Gastrocnemius medialis (tissue), 4 donors: ENCODE measurements at regions not wholly inside any gene's neighbourhood (a gene's known extent, or its start where the extent isn't known, plus 50 kb on each side); places are given as distances from the start of the nearest gene placed in this dataset.

ENCODE experiments used
- ATAC-seq, 2 donors: fragments of 150-250 bp; one replicate each; pipeline ENCODE4 v1.9.1; 2016
- DNase-seq, 2 donors: peaks; one replicate each; pipeline ENCODE4 v3.0.0-alpha.2; 2019
- H3K27ac ChIP-seq, 4 donors: fragments of 200-600 bp; sonication (generic); 1 replicate in 1 of 4; 2 replicates in 3 of 4; pipeline ENCODE4 v1.5.1; 2016 to 2018; ENCODE audit warnings: mild to moderate bottlenecking in 2 of 4, moderate library complexity in 1 of 4
- H3K27me3 ChIP-seq, 3 donors: fragments of 200-600 bp; sonication (generic) in 2 of 3; 1 replicate in 1 of 3; 2 replicates in 2 of 3; pipeline versions ENCODE4 v1.5.1 to v1.6.0; 2016 to 2019; ENCODE audit warnings: mild to moderate bottlenecking in 1 of 3, moderate library complexity in 1 of 3
- H3K36me3 ChIP-seq, 2 donors: fragments of 200-600 bp; sonication (generic) in 1 of 2; one replicate each; pipeline ENCODE4 v1.5.1; 2017 to 2018
- H3K4me1 ChIP-seq, 2 donors: fragments of 200-600 bp; sonication (generic) in 1 of 2; one replicate each; pipeline ENCODE4 v1.5.1; 2016 to 2017; ENCODE audit warnings: mild to moderate bottlenecking in 2 of 2
- H3K4me3 ChIP-seq, 4 donors: fragments of 200-600 bp; sonication (generic) in 3 of 4; 1 replicate in 1 of 4; 2 replicates in 3 of 4; pipeline ENCODE4 v1.5.1; 2016 to 2019; ENCODE audit warnings: mild to moderate bottlenecking in 2 of 4
- H3K9me3 ChIP-seq, 3 donors: fragments of 200-600 bp; sonication (generic) in 2 of 3; 1 replicate in 1 of 3; 2 replicates in 2 of 3; pipeline ENCODE4 v1.5.1; 2016 to 2019
- CTCF ChIP-seq, 5 experiments: fragments of 450-650 bp in 3 of 5; fragments of 200-600 bp in 2 of 5; sonication (generic) in 2 of 5; IDR thresholded peaks in 4 of 5; conservative IDR thresholded peaks in 1 of 5; 1 replicate in 4 of 5; 2 replicates in 1 of 5; pipeline ENCODE4 v1.5.1; 2016 to 2019; ENCODE audit warnings: antibody characterized with exemption in 5 of 5, mild to moderate bottlenecking in 3 of 5, moderate library complexity in 3 of 5
- POLR2A ChIP-seq, 2 donors: fragments of 450-650 bp; IDR thresholded peaks; one replicate each; pipeline ENCODE4 v1.6.1; 2017; ENCODE audit warnings: antibody characterized with exemption in 2 of 2, mild to moderate bottlenecking in 2 of 2, moderate library complexity in 2 of 2
- in situ Hi-C, 4 donors: fragments of 200-750 bp; cut with MboI; loops; one replicate each; pipeline versions ENCODE4 v1.15.0 to v1.8.0; 2017; ENCODE audit warnings: low sequenced_read_pairs in 4 of 4
- intact Hi-C: fragments of 100-400 bp; cut with DNase I; formaldehyde crosslinking; loops from one replicate; pipeline ENCODE4 v1.15.1; 2023; ENCODE audit warnings: low total_unique reads

DNA sequence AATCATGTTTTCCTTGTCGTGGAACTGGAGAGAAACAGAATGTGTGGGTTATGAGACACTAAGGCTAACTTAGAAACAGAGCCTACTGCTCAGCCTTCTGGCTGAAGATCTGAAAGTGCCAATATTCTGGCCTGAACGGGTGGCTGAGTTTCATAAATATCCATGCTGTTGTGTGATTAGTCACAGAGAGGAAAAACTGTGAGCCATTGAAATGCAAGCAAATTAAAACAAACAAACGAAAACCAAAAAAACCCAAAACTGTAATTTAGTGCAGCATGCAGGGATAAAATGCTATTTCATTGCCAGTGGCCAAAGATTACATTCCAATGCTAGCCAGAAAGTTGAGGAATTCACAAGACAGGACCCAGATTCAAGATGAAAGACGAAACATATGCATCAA, 315.1 kb downstream of the UBE3D start:
- H3K27ac ChIP-seq, result no peak overlapping the region
- ATAC-seq (no peak), DNase-seq (no peak)
- H3K9me3 ChIP-seq, result no peaks in the 10 kb centered on the region
- no peaks in the 10 kb centered on the region for H3K27me3 ChIP-seq
- in situ Hi-C loops, result no loop called here
- intact Hi-C loops, result no loop called here
- TF ChIP-seq CTCF (IDR thresholded peaks at IDR 0.05 in 4 of 5, conservative IDR thresholded peaks at IDR 0.05 in 1 of 5), result no peak
- TF ChIP-seq POLR2A (IDR thresholded peaks at IDR 0.05), result no peak
- no peaks in the 10 kb centered on the region for H3K4me1 ChIP-seq
- no peak overlapping the region for H3K4me3 ChIP-seq
- no peaks in the 10 kb centered on the region for H3K36me3 ChIP-seq

GRCh38 chr6:82751718-82752117, 313.9 kb downstream of the UBE3D start:
- intact Hi-C loops (no loop called here), in situ Hi-C loops (no loop called here)
- no peak overlapping the region for H3K27ac ChIP-seq

GRCh38 chr6:82761674-82762345, 303.8 kb downstream of the UBE3D start:
- Histone ChIP-seq H3K4me3 (no peak overlapping the region), H3K27me3 (no peaks in the 10 kb centered on the region), H3K4me1 (no peaks in the 10 kb centered on the region), H3K27ac (no peak overlapping the region), H3K36me3 (no peaks in the 10 kb centered on the region), H3K9me3 (no peaks in the 10 kb centered on the region)
- no peak for ATAC-seq
- TF ChIP-seq POLR2A (IDR thresholded peaks at IDR 0.05), result no peak
- TF ChIP-seq CTCF (IDR thresholded peaks at IDR 0.05 in 4 of 5, conservative IDR thresholded peaks at IDR 0.05 in 1 of 5), result no peak
- DNase-seq, result no peak
- in situ Hi-C loops, result no loop called here
- intact Hi-C loops, result no loop called here

More at GRCh38 chr6:82751718-82752117, 313.9 kb downstream of the UBE3D start:
- no peaks in the 10 kb centered on the region for H3K9me3 ChIP-seq
- H3K4me3 ChIP-seq, result no peak overlapping the region
- TF ChIP-seq CTCF (IDR thresholded peaks at IDR 0.05 in 4 of 5, conservative IDR thresholded peaks at IDR 0.05 in 1 of 5) (no peak), POLR2A (IDR thresholded peaks at IDR 0.05) (no peak)
- ATAC-seq (no peak), DNase-seq (no peak)
- no peaks in the 10 kb centered on the region for H3K27me3 ChIP-seq
- no peaks in the 10 kb centered on the region for H3K36me3 ChIP-seq
- H3K4me1 ChIP-seq, result no peaks in the 10 kb centered on the region

DNA sequence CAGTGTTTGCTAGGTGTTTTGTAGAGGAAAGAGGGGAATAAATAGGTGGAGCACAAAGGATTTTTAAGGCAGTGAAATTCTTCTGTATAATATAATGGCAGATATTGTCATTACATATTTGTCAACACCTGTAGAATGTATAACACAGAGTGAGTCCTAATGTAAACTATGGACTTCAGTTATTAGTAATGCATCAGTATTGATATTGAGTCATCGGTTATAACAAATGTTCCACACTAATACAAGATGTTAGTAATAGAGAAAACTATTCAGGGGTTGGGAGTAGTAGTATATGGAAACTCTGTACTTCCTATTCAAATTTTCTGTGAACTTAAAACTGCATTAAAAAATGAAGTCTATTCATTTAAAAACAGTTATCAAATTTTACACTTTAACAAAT, 299.2 kb downstream of the UBE3D start:
- Histone ChIP-seq H3K27ac (no peak overlapping the region), H3K4me1 (no peaks in the 10 kb centered on the region), H3K27me3 (no peaks in the 10 kb centered on the region), H3K36me3 (no peaks in the 10 kb centered on the region), H3K9me3 (no peaks in the 10 kb centered on the region), H3K4me3 (no peak overlapping the region)
- intact Hi-C loops, result no loop called here
- in situ Hi-C loops, result no loop called here
- TF ChIP-seq CTCF (IDR thresholded peaks at IDR 0.05 in 4 of 5, conservative IDR thresholded peaks at IDR 0.05 in 1 of 5) (no peak), POLR2A (IDR thresholded peaks at IDR 0.05) (no peak)
- no peak for DNase-seq
- ATAC-seq, result no peak

DNA sequence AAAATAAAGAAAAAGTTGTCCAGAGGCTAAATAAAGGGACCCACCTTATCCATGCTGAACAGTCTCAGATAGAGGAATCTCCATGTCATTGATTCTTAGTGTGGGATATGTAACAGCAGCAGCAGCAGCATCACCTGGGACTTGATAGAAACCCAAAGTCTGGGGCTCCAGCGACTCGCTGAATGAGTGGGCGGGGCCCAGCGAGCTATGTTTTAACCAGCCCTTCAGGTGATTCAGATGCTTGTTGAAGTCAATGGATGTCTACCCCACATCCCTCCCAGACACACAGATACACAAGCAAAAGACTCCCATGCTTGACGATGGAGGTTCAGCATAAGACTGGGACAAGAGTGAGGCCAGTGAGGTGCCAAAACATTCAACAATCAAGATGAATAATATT, 298.6 kb downstream of the UBE3D start:
- Histone ChIP-seq H3K4me1 (no peaks in the 10 kb centered on the region), H3K27ac (no peak overlapping the region), H3K27me3 (no peaks in the 10 kb centered on the region), H3K9me3 (no peaks in the 10 kb centered on the region), H3K36me3 (no peaks in the 10 kb centered on the region), H3K4me3 (no peak overlapping the region)
- ATAC-seq (no peak), DNase-seq (no peak)
- TF ChIP-seq POLR2A (IDR thresholded peaks at IDR 0.05) (no peak), CTCF (IDR thresholded peaks at IDR 0.05 in 4 of 5, conservative IDR thresholded peaks at IDR 0.05 in 1 of 5) (no peak)
- intact Hi-C loops (no loop called here), in situ Hi-C loops (no loop called here)
